ENCODE measurements at regions not wholly inside any gene's neighbourhood (a gene's known extent, or its start where the extent isn't known, plus 50 kb on each side); places are given as distances from the start of the nearest gene placed in this dataset.
"Not testable (repeated sequence)": the region's sequence is repeated elsewhere in the genome, so short reads cannot be mapped to it uniquely, and the experiment has no call there.

DNA sequence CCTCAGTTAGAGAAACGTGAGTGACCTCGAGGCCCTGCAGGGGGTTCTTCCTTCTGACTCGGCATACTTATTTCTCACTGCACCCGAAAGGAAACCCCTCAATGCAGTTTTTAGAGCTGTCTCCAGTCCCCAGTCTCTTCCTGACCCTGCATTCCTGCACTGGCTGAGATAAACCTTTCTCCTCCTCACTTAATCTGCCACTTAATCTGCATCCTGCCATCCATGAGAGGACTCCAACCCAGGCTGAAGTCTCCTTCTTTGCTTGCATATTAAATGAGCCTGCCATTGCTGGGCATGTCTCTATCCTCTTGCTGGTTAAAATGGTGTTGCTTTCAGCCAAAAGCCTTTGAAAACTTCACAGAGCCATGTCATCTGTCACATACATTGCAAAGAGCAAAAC is 125.6 kb upstream of the GATA6 start:
- no peak for DNase-seq (ENCODE audit: low read depth in 2 of 2)

DNA sequence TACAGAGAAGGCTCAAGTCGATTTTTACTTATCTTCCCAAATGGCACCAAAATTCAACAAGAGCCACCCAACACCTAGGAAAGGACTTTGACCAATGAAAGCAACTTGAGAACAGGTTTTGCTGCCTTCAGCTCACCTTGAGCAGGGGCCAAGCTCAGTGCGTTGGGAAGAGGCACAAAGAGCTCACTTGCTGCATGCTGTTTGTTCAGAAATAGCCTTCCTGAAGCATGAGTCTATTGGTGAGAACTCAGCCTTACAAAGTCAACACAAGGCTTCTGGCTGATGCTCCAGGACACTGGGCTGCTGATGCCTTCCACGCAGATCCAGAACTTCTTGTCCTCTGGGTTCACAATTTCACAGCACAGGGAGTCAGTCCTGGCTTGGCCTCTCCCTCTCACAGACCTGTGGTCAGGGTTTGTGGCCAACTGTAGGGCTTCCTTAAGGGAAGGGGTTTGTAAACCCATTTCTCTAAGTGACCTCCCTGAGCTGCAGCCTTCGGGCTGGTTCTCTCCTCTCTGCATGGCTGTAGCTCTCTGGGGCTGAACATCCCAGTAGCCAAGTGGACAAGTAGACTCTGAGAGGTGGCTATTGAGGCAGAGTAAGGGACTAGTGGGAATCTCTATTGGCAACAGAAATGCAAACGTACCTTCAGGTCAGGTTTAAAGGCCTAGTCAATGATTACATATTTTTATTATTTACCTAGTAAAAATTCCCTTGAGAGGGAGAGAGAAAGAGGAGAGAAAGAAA is 124.7 kb upstream of the GATA6 start:
- no peak for DNase-seq (ENCODE audit: low read depth in 2 of 2)

DNA sequence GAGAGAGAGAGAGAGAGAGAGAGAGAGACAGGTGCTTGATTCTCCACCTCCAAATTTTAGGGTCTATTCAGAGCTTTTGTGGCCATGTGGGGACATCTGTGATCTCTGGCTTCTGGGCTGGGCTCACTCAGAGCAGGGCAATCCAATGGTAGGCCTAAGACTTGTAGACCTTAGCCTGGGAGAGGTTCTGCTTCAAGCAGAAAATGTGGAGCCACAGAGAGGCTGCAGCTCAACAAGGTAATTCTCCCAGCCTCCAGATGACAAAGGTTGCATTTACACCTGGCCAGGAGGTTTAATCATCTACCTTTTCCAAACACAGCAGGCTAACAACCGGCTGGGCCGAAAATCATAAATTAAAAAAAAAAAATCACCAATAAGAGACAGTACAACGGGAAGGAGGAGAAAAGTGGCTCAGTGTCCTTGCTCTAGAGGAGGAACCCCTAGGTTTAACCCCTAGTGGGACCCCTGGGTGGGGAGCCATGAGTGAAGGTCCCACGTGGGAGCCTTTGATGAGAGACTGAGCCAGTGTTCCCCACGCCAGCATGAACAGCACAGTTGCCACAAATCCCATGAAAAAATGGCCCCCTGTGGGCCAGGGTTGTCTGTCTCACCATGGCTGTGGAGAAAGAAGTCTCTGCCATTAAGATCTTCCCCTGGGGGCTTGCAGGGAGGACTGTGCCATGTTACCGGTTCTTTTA is 124.0 kb upstream of the GATA6 start:
- no peak for DNase-seq (ENCODE audit: low read depth in 2 of 2)

DNA sequence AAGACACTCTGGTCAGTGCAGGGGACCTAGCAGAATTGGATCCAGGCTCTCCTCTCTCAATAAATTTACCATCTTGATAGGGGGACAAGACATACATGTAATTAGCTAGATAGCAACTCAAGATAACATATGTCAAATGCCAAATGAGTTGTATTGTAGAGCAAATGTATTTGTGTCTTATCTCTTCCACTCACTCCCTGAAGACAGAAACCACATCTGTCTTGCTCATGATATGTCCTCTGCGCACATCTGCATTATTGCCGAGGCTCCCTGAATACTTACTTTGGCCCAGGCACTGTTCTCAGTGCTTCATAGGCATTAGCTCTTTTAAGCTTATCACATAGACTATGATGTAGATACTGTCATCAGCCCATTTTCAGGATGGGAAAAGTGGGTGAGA is 122.9 kb upstream of the GATA6 start:
- DNase-seq (ENCODE audit: low read depth in 2 of 2) = no peak

DNA sequence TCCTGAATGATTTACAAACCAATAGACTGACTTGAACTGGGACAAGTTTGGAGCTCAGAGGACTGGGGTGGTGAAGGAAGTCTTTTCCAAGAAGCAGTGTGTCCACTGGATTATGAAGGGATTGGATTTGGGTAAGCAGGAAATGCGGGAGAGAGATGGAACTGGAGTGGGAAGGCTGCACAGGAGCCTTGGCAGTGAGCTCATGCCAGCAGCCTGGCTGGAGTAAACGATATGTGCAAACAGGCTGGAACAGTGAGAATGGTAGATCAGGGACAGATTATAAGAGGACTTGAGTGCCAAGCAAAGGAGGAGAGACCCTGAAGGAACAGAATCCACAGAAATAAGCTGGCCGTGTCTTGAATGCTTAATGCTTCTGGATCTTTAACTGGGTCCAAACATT is 121.9 kb upstream of the GATA6 start:
- no peak for DNase-seq (ENCODE audit: low read depth in 2 of 2)

DNA sequence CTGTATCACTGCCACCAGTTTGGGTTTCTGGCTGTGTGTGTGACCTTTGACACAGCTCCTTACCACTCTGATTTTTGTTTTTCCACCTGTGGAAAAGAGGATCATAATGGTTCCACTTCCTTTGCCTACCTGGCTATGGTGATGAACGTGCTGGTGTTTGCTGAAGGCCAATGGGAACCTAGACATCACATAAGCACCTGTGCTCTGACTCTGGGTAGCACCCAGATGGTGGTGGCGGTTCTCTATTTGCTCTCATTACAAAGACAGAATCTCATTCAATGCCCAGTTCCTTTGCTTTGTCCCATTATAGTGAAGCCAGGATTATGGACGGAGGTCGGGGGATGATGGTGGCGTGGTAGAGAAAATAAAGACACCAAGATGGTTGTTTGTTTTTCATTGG is 121.2 kb upstream of the GATA6 start:
- no peak for DNase-seq (ENCODE audit: low read depth in 2 of 2)

DNA sequence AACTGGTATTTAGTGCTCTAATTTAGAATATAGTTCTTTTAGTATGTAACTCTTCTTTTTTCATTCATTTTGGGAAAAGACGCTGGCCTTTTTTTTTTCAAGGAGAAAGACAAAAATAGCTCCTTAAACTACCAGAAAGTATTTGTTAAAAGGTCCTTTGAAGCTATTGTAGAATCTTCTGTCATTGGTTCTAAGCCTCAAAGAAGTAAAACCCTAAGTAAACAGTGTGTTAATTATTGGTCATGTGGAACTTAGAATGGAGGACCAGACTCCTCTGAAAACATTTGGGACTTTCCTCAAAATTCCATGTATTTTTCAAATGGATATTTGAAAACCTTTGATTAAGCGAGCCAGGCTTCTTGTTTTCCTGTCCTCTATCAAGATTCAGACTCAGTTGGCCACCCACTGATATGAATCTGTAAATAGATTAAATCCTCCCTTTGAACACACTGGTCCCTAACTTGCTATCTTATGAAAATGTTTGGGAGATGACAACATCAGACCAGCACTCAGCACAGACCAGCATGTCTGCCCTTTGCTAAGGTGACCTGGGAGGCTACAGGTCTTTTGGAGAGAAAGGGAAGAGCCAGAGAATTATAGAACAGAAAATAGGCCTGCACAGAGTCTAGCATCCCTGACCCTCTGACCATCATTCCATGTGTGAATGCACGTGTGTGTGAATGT is 120.3 kb upstream of the GATA6 start:
- DNase-seq (ENCODE audit: low read depth in 2 of 2) = no peak

DNA sequence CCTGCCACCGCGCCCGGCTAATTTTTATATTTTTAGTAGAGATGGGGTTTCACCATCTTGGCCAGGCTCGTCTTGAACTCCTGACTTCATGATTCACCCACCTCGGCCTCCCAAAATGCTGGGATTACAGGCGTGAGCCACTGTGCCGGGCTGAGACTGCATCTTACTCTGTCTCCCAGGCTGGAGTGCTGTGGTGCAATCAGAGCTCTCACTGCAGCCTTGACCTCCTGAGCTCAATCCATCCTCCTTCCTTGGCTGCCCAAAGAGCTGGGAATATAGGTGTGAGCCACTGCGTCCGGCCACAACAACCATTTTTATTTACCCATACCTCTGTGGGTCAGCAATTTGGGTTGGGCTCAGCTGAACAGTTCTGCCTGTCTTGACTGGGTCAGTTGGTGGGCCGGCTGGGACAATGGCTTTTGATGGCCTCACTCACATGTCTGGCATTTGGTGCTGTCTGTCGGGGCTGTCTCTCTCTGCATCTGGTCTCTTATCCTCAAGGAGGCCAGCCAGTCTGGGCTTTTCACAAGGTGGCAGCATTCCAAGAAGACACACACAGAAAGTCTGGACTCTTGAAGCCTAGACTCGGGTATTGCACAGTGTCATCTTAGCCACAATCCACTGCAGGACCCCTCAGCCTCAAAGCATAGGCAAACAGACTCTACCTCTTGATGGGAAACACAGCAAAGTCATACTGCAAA is 116.8 kb upstream of the GATA6 start:
- DNase-seq (ENCODE audit: low read depth in 2 of 2) = no peak

DNA sequence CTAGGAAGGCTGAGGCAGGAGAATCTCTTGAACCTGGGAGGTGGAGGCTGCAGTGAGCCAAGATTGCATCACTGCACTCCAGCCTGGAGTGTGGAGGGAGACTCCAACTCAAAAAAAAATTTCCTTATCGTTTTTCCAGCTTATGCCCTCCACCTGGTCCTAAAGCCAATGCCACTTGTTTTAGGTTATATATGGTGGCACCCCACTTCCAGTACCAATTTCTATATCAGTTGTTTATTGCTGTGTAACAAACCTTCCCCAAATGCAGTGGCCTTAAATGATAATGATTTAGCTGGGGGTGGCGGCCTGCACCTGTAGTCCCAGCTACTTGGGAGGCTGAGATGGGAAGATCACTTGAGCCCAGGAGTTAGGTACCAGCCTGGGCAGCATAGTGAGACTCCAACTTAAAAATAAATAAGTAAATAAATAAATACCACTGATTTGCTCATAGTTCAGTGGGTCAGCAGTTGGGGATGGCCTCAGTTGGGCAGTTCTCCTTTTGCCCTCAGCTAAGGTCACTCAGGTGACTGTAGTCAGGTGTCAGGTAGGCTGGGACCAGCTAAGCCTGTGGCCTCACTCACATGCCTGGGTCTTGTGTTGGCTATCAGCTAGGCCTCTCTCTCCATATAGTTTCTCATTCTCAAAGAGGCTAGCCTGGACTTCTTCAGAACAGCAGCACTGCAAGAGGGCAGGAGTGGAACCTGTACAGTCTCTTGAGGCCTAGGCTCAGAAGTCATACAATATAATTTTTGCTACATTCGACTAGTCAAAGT is 113.7 kb upstream of the GATA6 start:
- DNase-seq (ENCODE audit: low read depth in 2 of 2) = no peak

DNA sequence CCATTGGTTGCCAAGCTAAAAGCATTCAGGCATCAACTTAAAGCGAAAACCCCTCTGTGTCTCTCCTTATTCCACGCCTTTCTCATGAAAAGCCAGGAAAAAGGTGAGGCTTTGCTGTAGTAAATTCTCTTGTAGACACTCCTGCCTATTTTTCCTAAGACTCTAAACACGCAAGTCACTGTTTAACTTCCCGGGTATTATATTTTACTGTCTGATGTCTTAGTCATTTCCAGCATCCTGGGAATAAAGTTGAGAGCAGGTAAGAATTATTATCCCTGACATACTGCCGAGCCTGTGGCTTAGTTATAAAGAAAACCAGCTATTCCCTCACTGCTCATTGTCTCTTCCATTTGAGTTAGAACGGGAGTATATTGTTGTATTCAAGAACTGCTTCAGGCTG is 112.4 kb upstream of the GATA6 start:
- no peak for DNase-seq (ENCODE audit: low read depth in 2 of 2)

DNA sequence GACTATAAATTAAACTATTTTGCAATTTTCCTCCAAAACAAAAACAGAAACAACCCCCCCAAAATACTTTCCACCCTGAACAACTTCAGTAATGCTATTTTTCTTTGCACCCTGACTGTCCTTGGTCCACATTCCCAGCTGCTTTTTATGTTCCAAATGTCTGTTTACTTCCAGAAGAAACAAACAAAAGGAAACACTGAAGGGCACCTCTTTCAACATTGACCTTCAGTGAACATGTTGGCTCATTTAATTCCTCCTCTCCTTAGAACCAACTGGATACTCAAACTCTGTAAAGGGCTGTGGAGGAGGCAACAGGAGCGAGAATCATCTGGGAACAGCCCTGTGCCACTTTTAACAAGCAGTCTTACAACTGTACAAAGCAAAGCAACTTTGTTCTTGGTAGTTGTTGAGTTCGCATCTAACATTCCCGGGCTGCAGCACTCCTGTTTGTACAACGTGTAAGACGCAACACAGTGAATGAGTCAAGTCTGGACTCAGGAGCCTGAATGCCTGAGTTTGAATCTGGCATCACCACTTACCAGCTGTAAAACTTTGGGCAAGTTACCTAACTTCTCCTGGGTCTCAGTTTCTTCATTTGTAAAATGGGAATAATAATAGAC is 111.4 kb upstream of the GATA6 start:
- no peak for DNase-seq (ENCODE audit: low read depth in 2 of 2)

DNA sequence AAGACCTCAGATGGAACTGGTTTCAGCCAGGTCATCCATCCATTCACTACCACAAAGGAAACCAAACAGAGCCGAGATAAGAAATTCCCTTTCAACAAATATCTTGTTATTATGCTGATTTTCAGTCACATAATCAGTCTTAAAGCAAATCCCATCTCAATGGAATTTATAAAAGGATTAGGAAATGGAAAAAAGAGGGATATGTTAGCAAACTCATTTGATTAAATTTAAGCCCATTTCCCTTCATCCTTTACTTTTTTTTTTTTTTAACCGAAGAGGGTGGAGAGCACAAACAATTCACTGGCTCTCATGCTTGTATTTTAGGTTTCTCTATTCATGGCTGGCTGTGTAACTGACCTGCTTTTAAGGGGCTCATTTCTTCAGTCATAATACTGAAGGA is 109.0 kb upstream of the GATA6 start:
- DNase-seq (ENCODE audit: low read depth in 2 of 2) = no peak

DNA sequence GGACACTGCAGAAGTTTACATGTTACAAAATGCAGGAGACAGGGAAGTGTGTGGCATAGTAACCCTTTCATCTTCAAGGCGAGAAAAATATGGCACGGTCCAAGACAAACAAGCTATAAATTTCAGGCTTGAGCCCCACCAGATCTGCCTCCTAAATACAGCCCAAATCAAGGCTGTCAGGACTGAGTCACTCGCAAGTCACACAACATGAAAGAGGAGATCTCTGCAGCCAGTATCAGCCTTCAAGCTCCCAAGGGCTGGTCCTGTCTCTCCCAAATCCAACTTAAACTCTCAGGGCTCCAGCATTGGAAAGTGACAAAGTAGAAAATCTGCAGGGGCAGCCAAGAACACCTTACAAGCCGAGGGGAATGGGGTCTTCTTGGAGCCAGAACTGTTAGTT is 106.3 kb upstream of the GATA6 start:
- DNase-seq (ENCODE audit: low read depth in 2 of 2) = no peak

DNA sequence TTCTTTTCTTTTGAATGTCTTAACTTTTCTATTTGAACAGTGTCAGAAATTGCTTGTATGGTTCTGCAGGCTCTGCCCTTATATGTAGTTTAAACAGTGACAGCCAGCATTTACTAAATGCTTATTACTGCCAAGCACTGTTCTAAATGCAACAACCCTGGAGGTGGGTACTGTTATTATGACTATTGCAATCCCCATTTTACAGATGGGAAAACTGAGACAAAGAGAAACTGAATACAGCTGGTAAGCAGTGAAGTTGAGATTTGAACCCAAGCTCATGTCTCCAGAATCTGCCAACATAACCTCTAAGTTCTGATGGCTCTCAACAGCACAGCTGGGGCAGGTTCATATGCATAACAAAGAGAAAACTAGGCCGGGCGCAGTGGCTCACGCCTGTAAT is 105.7 kb upstream of the GATA6 start:
- no peak for DNase-seq (ENCODE audit: low read depth in 2 of 2)

DNA sequence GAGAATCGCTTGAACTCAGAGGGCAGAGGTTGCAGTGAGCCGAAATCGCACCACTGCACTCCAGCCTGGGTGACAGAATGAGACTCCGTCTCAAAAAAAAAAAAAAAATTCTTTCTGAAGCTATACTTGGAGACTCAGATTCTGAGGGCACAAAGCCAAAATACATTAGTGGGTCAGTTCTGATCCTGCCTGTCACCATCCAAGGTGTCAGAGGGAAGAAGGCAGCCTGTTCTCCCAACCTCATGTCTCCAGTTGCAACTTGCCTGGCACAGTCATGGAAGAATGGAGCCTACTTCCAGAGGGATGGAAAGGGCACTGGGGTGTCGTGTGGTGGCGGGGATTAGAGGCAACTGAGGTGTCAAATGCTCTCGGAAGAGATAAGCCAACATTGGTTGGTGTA is 104.8 kb upstream of the GATA6 start:
- no peak for DNase-seq (ENCODE audit: low read depth in 2 of 2)

DNA sequence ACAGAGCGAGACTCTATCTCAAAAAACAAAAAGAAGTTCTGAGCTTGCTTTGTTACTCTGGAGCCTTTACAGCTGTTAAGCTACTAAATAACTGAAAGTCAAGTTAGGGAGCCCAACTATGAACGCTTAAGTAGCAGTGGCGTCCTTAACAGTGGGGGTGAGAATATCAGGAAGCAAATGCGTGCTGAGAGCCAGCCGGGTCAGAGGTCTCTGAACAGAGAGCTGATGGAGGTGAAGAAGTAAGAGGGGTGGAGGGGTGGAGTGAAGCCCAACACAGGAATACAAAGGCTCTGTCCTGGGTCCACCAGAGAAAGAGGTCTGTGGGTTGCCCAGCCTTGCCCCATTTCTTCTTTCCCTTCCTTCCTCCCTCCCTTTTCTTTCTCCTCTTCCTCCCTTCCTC is 104.1 kb upstream of the GATA6 start:
- no peak for DNase-seq (ENCODE audit: low read depth in 2 of 2)

DNA sequence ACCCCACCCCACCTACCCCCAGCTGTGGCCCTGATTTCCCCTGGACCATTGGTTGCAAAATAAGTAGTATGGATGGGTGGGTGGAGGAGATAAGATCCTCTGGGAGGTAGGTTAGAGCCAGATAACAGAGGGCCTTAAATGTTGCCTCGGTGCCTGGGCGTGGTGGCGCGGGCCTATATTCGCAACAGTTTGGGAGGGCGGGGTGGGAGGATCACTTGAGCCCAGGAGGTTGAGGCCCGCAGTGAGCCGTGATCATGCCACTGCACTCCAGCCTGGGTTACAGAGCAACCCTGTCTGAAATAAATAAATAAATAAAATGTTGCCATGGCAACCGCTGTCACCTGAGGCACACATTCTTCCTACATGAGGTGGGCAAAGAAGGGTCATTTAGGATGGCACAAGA is 103.3 kb upstream of the GATA6 start:
- DNase-seq (ENCODE audit: low read depth in 2 of 2) = no peak

DNA sequence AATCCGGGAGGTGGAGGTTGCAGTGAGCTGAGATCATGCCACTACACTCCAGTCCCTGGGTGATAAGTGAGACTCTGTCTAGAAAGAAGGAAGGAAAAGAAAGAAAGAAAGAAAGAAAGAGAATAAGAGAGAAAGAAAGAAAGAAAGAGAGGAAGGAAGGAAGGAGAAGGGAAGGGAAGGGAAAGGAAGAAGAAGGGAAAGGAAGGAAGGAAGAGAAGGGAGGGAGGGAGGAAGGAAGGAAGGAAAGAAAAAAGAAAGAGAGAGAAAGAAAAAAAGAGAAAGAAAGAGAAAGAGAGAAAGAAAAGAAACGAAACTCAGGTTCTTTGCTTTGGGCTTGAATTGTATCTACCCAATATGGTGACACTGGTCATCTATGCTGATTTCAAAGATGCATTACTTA is 102.3 kb upstream of the GATA6 start:
- DNase-seq (ENCODE audit: low read depth in 2 of 2) = no peak

DNA sequence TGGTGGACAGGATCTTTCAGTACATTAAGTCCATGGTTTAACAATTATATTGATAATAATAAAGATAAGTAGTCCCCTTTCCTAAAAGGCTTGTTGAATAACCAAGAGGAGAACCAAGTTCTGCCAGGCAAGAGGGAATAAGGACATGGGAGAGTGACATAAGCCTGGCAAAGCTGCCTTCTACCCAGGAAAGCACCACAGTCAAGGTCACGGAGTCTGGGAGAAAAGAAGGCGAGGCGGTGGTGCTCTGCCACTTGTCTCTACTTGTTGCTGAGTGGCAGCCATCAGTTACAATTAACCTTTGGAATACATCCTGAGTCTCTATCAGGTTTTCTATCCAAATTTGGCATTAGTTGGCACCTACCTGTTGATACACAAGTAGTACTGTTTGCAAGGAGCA is 101.7 kb upstream of the GATA6 start:
- DNase-seq (ENCODE audit: low read depth in 2 of 2) = no peak

DNA sequence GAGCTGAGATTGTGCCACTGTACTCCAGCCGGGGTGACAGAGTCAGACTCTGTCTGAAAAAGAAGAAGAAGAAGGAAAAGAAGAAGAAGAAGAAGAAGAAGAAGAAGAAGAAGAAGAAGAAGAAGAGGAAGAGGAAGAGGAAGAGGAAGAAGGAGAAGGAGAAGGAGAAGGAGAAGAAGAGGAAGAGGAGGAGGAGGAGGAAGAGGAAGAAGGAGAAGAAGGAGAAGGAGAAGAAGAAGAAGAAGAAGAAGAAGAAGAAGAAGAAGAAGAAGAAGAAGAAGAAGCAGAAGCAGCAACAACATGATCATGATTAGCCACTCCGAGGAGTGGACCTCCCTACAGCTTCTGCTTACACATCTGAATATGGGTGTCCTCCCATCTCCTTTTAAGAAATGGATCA is 100.6 kb upstream of the GATA6 start:
- not testable (repeated sequence) for DNase-seq (ENCODE audit: low read depth in 2 of 2)

DNA sequence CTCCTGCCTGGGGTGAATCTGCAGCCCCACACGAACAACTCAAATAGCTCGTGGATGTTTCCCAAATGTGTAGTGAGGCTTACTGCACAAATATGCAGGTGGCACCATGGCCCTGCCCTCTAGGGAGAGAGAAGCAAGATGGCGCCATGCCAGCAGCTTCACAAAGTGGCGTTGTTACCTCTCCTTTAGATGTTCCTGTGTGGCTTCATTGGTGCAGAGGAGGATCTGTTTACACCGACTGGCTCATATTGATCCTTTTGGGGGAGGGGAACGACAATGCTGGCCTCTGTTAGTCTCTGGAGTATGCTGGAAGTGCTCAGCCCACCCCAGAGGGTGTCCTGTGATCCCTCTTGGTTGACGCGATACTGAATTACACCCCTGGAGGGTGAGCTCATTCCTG is 99.5 kb upstream of the GATA6 start:
- DNase-seq (ENCODE audit: low read depth in 2 of 2) = no peak

All from stimulated activated CD8-positive, alpha-beta memory T cell treated with anti-CD3 and anti-CD28 coated beads, Interleukin-7, amount 100 ng/mL, for 4 hours (primary cell).